Parathyroid adenoma (tissue), 2 donors: ENCODE measurements at regions not wholly inside any gene's neighbourhood (a gene's known extent, or its start where the extent isn't known, plus 50 kb on each side); places are given as distances from the start of the nearest gene placed in this dataset.
A peak's percentile ranks its signal among the peaks of the same experiment; 100 is the strongest.
"Not testable (repeated sequence)": the region's sequence is repeated elsewhere in the genome, so short reads cannot be mapped to it uniquely, and the experiment has no call there.

ENCODE experiments used
- H2AFZ ChIP-seq: fragments of 300-600 bp; sonication (generic); one replicate; pipeline ENCODE4 v1.7.0; 2017; ENCODE audit warnings: antibody characterized with exemption, mild to moderate bottlenecking
- H3K27ac ChIP-seq: fragments of 300-600 bp; sonication (generic); one replicate; pipeline ENCODE4 v1.7.0; 2017
- H3K27me3 ChIP-seq: fragments of 300-600 bp; sonication (generic); one replicate; pipeline ENCODE4 v1.7.0; 2017; ENCODE audit warnings: low read length; ENCODE audit not compliant: control insufficient read depth, insufficient read depth
- H3K36me3 ChIP-seq: fragments of 300-600 bp; sonication (generic); one replicate; pipeline ENCODE4 v1.7.0; 2017; ENCODE audit warnings: low read length; ENCODE audit not compliant: control insufficient read depth, insufficient read depth
- H3K4me1 ChIP-seq: fragments of 300-600 bp; sonication (generic); one replicate; pipeline ENCODE4 v1.7.0; 2017; ENCODE audit warnings: control low read depth
- H3K4me2 ChIP-seq: fragments of 300-600 bp; sonication (generic); one replicate; pipeline ENCODE4 v1.7.0; 2017; ENCODE audit warnings: low read length
- H3K4me3 ChIP-seq: fragments of 300-600 bp; sonication (generic); one replicate; pipeline ENCODE4 v1.7.0; 2017; ENCODE audit warnings: low read depth, low read length
- H3K79me2 ChIP-seq: fragments of 300-600 bp; sonication (generic); one replicate; pipeline ENCODE4 v1.7.0; 2017; ENCODE audit warnings: control low read depth
- H3K9ac ChIP-seq: fragments of 300-600 bp; sonication (generic); one replicate; pipeline ENCODE4 v1.7.0; 2017; ENCODE audit warnings: mild to moderate bottlenecking
- H3K9me3 ChIP-seq: fragments of 300-600 bp; sonication (generic); one replicate; pipeline ENCODE4 v1.7.0; 2017; ENCODE audit warnings: low read length; ENCODE audit not compliant: control insufficient read depth
- TF ChIP-seq, protein P1 (sequence below): fragments of 300-600 bp; sonication (generic); IDR thresholded peaks from one replicate; pipeline ENCODE4 v1.7.0; 2017; ENCODE audit warnings: antibody characterized with exemption, mild to moderate bottlenecking
- donor health status: primary hyperparathyroidism.

- TF ChIP-seq, protein P1, sequence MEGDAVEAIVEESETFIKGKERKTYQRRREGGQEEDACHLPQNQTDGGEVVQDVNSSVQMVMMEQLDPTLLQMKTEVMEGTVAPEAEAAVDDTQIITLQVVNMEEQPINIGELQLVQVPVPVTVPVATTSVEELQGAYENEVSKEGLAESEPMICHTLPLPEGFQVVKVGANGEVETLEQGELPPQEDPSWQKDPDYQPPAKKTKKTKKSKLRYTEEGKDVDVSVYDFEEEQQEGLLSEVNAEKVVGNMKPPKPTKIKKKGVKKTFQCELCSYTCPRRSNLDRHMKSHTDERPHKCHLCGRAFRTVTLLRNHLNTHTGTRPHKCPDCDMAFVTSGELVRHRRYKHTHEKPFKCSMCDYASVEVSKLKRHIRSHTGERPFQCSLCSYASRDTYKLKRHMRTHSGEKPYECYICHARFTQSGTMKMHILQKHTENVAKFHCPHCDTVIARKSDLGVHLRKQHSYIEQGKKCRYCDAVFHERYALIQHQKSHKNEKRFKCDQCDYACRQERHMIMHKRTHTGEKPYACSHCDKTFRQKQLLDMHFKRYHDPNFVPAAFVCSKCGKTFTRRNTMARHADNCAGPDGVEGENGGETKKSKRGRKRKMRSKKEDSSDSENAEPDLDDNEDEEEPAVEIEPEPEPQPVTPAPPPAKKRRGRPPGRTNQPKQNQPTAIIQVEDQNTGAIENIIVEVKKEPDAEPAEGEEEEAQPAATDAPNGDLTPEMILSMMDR, result no peak
- Histone ChIP-seq H2AFZ (peak overlapping the region; percentile 82), H3K9me3 (no peaks in the 10 kb centered on the region), H3K4me2 (peak overlapping the region; percentile 76), H3K27ac (peak overlapping the region; percentile 88), H3K4me1 (no peaks in the 10 kb centered on the region), H3K79me2 (no peaks in the 10 kb centered on the region), H3K36me3 (no peaks in the 10 kb centered on the region), H3K9ac (no peak overlapping the region), H3K4me3 (peak overlapping the region; percentile 55), H3K27me3 (no peaks in the 10 kb centered on the region)
Measured at GRCh38 chrX:125205918-125206665, 113.6 kb upstream of the TEX13C start.

- Histone ChIP-seq H3K4me3 (no peak overlapping the region), H3K4me1 (no peaks in the 10 kb centered on the region), H3K4me2 (no peak overlapping the region), H3K9ac (no peak overlapping the region), H3K27ac (no peak overlapping the region), H3K79me2 (no peaks in the 10 kb centered on the region), H3K36me3 (no peaks in the 10 kb centered on the region), H2AFZ (no peak overlapping the region), H3K9me3 (no peaks in the 10 kb centered on the region), H3K27me3 (no peaks in the 10 kb centered on the region)
- TF ChIP-seq, protein P1, result no peak
Measured at GRCh38 chrX:125210146-125210545, 109.5 kb upstream of the TEX13C start.

DNA sequence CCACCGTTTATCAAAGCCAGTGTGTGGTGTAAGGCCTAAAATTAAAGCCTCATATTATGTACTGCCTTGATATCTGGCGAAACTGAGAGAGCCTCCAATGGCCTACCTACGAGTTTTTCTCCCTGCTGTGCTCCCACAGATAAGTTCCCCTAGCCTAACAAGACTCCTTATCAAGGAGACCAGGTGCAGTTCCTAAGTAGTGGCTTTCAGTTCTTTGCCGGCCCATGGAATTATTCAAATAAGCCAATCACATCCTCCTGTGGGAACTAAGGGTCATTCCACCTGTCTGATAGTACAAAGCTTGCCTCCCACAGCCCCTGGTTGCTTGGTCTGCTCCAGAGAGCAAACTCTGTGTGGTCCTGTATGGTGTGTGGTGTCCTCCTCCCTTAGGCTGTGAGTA lies 99.8 kb upstream of the TEX13C start:
- Histone ChIP-seq H3K36me3 (no peaks in the 10 kb centered on the region), H3K9ac (no peak overlapping the region), H3K4me2 (no peak overlapping the region), H3K27me3 (no peaks in the 10 kb centered on the region), H2AFZ (no peak overlapping the region), H3K9me3 (no peaks in the 10 kb centered on the region), H3K4me3 (no peak overlapping the region), H3K79me2 (no peaks in the 10 kb centered on the region), H3K4me1 (no peaks in the 10 kb centered on the region), H3K27ac (no peak overlapping the region)
- TF ChIP-seq, protein P1, result no peak

GRCh38 chrX:125236955-125237354 lies 82.7 kb upstream of the TEX13C start:
- H3K27ac ChIP-seq, result no peak overlapping the region
- no peaks in the 10 kb centered on the region for H3K9me3 ChIP-seq
- H3K4me2 ChIP-seq, result no peak overlapping the region
- no peaks in the 10 kb centered on the region for H3K79me2 ChIP-seq
- H3K27me3 ChIP-seq, result no peaks in the 10 kb centered on the region
- H3K4me1 ChIP-seq, result no peaks in the 10 kb centered on the region
- TF ChIP-seq, protein P1, result no peak
- no peak overlapping the region for H3K9ac ChIP-seq
- no peak overlapping the region for H3K4me3 ChIP-seq
- H3K36me3 ChIP-seq, result no peaks in the 10 kb centered on the region
- H2AFZ ChIP-seq, result no peak overlapping the region

GRCh38 chrX:125248931-125249330 lies 70.7 kb upstream of the TEX13C start:
- H3K4me1 ChIP-seq, result no peaks in the 10 kb centered on the region
- H3K36me3 ChIP-seq, result no peaks in the 10 kb centered on the region
- TF ChIP-seq, protein P1, result no peak
- H2AFZ ChIP-seq, result no peak overlapping the region
- no peak overlapping the region for H3K4me3 ChIP-seq
- H3K9me3 ChIP-seq, result no peaks in the 10 kb centered on the region
- no peak overlapping the region for H3K9ac ChIP-seq
- no peaks in the 10 kb centered on the region for H3K27me3 ChIP-seq
- no peak overlapping the region for H3K4me2 ChIP-seq
- H3K27ac ChIP-seq, result no peak overlapping the region
- no peaks in the 10 kb centered on the region for H3K79me2 ChIP-seq

DNA sequence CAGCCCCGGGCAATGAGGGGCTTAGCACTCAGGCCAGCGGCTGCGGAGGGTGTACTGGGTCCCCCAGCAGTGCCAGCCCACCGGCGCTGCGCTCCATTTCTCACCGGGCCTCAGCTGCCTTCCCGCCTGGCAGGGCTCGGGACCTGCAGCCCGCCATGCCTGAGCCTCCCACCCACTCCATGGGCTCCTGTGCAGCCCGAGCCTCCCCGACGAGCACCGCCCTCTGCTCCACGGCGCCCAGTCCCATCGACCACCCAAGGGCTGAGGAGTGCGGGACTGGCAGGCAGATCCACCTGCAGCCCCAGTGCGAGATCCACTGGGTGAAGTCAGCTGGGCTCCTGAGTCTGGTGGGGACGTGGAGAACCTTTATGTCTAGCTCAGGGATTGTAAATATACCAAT lies 63.9 kb upstream of the TEX13C start:
- not testable (repeated sequence) for H3K4me3 ChIP-seq, H3K79me2 ChIP-seq, H3K36me3 ChIP-seq, H3K27me3 ChIP-seq, H3K4me2 ChIP-seq, H3K27ac ChIP-seq, H3K9me3 ChIP-seq, H3K9ac ChIP-seq, H2AFZ ChIP-seq, H3K4me1 ChIP-seq
